ENCODE measurements at regions not wholly inside any gene's neighbourhood (a gene's known extent, or its start where the extent isn't known, plus 50 kb on each side); places are given as distances from the start of the nearest gene placed in this dataset.

DNA sequence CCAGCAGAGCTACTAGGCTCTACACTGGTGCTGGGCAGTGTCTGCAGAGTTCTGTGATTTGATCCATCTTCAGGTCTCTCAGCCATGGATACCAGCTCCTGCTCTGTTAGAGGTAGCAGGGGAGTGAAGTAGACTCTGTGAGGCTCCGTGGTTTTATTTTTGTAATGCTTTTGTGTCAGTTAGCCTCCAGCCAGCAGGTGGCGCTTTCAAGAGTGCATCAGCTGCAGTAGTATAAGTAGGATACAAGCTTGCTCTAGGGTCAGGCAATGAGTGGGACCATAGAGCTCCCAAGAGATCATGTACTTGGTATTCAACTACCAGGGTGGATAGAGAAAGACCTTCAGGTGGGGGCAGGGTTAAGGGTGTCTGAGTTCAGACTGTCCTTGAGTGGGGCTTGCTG is 362.5 kb upstream of the TRAM1L1 start:
- DNase-seq = peak; percentile 41

DNA sequence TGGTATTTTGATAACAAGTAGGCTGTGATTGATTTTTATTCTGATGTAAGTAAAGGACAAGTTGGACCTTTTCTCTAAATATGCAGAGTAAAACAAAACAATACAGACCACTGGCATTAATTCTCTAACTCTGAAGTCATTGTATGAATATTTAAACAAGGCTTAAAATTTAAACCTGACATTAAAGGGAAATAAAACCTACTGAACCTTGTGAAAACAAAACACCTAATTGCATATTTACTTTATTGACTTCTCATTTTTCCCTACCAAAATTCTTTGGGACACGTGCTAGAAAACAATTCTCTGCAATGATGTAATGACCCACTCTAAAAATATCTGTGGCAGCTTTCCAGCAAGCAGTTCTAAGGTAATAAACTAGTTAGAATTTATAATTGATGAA is 369.7 kb upstream of the TRAM1L1 start:
- DNase-seq = no peak

GRCh38 chr4:117466388-117466787 is 381.0 kb upstream of the TRAM1L1 start:
- DNase-seq = no peak

DNA sequence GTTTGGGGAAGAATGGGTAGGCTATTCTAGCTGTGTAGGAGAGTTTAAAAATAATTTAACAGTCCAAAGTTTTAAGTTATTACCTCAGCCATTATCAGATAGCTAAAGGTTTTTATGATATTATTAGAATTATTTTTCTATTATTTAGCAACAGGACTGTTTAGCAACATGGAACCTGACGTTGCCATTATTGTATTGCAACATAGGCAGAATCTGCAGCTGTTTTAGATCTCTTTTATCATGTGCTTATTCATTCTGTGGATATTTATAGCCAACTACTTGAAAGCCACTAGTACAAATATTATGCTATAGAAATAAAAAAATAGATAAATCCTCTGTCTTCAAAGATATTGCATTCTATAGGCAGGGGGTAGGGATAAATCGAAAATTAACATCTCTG is 382.0 kb upstream of the TRAM1L1 start:
- no peak for DNase-seq

DNA sequence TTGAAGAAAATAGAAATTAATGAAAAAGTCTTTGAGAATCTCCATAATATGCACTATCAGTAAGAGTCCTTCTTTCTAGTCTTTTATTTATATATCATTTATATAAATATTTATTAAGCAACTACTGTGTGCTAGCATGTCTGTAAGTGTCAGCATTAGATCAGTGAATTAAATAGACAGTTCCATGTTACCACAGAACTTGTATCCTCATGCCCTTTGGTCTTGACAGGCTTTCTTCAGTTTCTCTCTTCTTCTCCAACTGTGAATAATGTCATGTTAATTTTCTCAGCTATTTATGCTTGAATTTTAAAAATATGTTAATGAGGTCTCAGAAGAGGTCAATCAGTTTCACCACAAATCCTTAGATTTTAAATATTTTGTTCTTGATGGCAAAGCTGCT is 389.6 kb upstream of the TRAM1L1 start:
- DNase-seq = no peak

DNA sequence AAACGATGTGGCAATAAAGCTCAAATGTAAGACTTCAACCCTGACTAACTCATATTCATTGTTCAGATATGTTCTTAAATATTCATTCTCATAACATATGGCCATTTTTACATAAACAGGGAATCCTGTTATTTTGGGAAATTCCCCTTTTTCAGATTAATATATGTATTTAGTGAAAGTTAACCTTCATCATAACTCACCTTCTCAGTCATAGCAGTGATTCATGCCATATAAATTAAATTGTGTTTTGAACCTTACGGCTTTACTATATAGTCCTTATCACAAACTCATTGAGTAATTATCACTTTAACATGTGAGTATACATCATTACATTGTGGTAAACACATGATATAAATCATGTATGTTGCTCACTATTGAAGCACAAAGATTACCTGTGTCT is 392.5 kb upstream of the TRAM1L1 start:
- no peak for DNase-seq

DNA sequence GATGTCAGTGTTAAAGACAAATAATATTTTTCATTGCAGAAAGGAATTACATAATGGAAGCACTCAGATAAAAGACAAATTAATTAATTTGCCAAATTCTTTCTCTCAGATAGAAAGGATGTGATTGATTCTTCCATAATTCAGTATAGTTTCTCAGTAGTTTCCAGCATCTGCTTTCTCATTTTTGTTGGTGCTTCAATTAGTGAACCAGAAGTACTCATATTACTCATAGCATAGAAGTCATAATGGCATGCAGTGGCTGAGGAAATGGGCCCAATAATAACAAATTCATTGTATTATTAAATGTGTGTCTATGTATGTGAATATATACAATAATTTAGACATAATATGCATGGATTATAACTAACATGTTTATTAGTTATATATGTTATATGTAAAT is 393.3 kb upstream of the TRAM1L1 start:
- DNase-seq = no peak

GRCh38 chr4:117479673-117480072 is 394.3 kb upstream of the TRAM1L1 start:
- peak; percentile 1 for DNase-seq

GRCh38 chr4:117481742-117482141 is 396.4 kb upstream of the TRAM1L1 start:
- DNase-seq = no peak

DNA sequence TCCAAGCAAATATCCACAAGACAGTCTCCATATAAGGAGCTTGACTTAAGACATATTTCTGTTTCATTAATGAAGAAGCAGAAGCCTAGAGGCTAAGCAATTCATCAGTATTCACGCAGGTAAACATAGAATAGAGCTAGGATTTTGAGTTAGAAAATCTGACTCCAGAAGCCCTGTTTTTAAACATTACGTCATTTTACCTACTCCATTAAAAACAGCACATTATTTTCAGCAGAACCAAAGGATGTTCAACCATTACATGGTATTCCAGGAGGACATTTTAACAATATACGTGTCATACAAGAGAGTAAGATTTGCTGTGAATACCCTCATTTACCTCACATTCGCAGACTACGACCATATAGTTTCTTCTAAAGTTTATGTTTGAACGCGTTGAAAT is 403.3 kb upstream of the TRAM1L1 start:
- DNase-seq = no peak

GRCh38 chr4:117489107-117489506 is 403.7 kb upstream of the TRAM1L1 start:
- no peak for DNase-seq

GRCh38 chr4:117491516-117491915 is 406.1 kb upstream of the TRAM1L1 start:
- no peak for DNase-seq

- DNase-seq = no peak
These were observed 410.4 kb upstream of the TRAM1L1 start for GRCh38 chr4:117495802-117496201.

- DNase-seq = no peak
These were observed 427.0 kb upstream of the TRAM1L1 start for GRCh38 chr4:117512414-117512813.

DNA sequence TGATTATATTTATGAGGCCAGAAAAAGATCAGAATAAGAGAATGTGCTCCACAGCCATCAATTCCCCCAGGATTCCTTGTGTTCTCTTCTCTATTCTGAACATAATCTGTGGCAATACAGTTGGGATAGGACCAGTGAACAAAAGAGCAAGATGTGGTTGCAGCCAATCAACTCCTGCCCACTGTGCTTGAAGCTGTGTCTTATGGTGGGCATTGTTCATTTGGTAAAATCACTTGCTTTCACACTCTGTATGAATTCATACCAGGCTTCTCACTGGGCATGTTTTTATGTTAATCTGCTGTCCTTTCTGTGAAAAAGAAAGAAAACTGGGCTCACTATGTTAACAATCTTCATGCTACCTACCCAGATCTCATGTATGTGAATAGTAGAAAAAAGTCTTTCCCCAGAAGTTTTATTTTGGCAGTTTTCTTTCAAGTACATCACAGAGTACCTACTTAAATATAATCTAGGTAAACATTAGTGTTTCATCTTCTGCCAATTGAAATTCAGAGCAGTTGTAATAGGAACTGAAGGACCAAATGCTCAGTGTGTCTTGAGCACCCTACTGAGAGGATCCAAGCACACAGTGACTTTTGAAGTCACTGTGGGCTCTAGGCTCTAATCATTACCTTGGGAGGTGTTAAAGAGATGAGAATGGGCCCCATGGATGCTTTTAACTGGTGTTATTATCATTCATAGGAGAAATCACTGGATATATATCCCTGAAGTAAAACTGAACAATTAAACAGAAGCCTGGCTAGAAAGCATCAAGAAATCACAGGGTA is 429.2 kb upstream of the TRAM1L1 start:
- no peak for DNase-seq

DNA sequence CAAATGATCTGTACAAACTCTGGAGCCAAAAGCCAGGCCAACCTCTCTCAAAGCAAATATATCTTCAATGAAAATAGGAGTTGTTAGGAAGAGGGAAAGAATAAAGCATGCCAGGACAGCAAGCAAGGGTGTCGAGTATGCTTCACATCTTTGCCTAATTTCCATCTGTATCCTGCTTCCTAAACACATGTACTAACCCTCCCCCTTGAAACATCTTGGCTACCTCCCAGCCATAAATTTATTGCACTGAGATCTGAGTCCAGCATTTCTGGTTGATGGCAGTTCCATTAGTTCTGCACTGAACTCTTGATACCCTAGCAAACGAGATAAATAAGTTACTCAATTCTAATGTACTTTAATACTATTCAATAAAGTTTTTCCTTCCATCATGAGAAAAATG is 430.5 kb upstream of the TRAM1L1 start:
- no peak for DNase-seq

DNA sequence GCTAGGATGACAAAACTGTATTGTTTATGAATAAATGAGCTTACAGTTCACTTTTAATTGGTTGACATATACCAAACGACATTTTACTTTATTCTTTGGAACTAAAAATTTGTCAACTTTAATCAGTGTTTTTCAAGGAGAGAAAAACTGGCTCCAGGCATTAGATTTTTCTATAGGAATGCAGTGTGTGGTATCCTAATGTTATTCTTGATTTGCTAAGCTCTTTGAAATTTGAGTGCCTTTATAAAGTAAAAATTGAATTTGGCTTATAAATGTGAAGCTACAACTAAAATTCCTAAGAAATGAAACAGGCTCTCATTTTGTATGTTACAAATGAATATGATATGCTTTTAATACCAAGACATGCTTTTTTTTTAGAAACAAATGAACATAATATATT is 442.2 kb upstream of the TRAM1L1 start:
- no peak for DNase-seq

DNA sequence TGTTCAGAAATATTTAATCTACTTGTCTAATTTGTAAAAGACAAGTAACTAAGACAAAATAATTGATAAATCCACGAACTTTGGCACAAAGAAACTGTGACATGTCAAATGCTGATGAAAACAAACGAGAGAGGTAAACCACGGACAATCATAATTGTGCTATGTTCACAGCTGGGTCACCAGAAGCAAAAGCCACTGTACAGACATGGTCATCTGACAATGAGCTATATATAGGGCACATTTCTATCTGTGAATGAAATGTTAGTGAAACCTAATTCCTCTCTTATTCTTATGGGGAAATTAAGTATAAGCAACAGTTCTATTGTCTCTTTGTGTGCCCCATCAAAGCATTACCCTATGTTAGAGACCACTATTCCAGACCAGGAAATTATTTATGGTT is 444.0 kb upstream of the TRAM1L1 start:
- no peak for DNase-seq

- DNase-seq = no peak
These were observed 448.1 kb upstream of the TRAM1L1 start for GRCh38 chr4:117533501-117533900.

GRCh38 chr4:117545039-117545438 is 459.7 kb upstream of the TRAM1L1 start:
- no peak for DNase-seq

GRCh38 chr4:117549524-117549923 is 464.1 kb upstream of the TRAM1L1 start:
- no peak for DNase-seq

DNA sequence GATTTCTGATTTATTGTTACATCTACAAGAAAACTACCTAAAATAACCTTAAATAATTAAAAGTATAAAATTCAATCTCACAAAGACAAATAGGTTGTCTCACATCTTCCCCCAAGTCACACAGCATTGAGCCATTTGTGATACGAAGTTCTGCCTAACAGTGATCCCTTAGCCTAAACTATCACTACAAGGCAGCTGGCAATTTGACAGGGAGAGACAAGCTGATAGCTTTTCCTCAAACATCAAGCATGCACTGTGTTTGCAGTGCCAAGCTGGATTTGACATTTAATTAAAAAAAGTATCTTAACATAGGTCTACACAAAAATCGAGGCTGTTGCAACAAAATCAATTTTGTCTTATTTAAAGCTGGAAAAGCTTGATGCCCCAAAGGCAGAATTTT is 464.7 kb upstream of the TRAM1L1 start:
- DNase-seq = no peak

DNA sequence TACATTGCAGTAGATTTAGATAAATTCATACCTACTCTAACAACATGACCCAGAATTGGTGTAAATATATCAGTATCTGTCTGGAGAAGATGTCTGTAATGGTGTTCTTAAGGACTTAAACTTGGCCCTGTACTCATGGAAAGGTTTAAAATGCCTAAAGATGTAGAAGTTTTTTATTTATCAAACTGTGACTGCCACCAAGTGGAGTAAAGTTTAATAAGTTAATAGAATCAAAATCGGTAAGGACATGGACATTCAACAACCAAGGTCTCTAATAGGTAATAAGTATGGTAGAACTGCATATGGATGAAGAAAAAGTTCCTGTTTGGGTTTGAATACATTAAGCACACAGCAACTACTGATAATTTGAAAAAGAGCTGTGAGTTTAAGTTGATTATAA is 474.0 kb upstream of the NDST3 start:
- DNase-seq = peak; percentile 0

DNA sequence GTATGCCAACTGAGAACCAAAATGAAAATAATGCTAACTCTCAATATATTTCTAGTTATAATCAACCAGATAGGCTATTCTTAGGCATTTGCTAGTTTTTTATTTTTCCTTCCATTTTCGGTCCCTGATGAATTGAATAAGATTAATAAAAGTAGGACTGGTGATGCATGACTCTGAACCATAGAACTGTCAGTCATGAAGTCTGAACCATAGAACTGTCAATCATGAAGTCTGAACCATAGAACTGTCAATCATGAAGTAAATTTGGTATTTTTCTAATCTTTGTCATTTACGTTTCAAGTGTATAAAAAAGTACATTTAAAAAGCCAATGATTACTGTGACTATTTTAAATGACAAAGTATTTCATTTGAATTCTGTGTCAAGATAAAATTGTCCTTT is 460.2 kb upstream of the NDST3 start:
- DNase-seq = no peak

GRCh38 chr4:117575850-117576249 is 458.4 kb upstream of the NDST3 start:
- no peak for DNase-seq

Measured in suppressor macrophage treated with lipopolysaccharide for 4 hours (primary cell).